T-helper 22 cell (primary cell): ENCODE measurements at regions not wholly inside any gene's neighbourhood (a gene's known extent, or its start where the extent isn't known, plus 50 kb on each side); places are given as distances from the start of the nearest gene placed in this dataset.
"Not testable (repeated sequence)": the region's sequence is repeated elsewhere in the genome, so short reads cannot be mapped to it uniquely, and the experiment has no call there.

Experiments used
- DNase-seq: peaks from one replicate; pipeline ENCODE4 v3.0.0-alpha.2; 2020; ENCODE audit warnings: low read depth

DNA sequence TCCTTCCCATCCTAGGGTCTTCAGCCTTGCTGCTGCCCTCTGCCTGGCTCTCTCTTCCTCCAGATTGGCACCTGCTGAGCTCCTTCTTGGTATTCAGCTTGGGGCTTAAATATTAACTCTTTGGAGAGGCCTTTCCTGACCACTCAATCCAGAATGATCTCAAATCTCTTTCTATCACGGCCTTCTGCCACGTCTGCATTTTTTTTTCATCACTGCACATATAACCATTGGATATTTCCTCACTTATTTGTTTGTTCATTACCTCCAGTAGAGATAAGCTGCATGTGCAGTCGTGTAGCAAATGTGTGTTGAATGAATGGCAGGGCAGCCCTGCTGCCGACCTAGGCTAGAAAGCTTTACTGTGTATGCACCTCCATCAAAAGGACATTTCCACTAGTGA, 51.6 kb upstream of the MPP7 start:
- no peak for DNase-seq

DNA sequence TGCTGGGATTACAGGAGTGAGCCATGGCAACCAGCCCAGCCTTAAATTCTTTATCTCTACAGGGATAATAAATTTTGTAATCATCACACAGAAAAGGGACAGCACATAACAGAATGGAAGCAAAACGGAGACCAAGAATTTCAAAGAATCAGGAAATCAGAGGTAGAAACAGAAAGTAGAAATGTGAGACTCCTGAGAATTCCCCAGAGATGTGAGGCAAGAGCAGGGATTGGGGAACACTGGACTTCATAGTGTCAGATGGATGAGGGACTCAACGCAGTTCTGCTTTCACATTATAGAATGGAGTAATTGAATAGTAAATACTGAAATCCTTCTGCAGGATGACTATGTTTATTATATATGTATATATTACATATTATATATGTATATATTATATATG, 52.5 kb upstream of the MPP7 start:
- no peak for DNase-seq

DNA sequence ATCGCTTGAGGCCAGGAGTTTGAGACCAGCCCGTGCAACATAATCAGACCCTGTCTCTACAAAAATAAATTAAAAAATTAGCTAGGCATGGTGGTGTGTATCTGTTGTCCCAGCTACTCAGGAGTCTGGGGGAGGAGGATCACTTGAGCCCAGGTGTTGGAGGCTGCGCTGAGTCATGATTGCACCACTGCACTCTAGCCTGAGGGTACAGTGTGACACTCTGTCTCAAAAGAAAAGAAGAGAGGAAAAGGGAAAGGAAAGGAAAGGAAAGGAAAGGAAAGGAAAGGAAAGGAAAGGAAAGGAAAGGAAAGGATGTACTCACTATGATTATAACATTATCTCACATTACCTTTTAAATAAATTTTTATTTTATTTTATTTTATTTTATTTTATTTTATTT, 56.5 kb upstream of the MPP7 start:
- DNase-seq: no peak

DNA sequence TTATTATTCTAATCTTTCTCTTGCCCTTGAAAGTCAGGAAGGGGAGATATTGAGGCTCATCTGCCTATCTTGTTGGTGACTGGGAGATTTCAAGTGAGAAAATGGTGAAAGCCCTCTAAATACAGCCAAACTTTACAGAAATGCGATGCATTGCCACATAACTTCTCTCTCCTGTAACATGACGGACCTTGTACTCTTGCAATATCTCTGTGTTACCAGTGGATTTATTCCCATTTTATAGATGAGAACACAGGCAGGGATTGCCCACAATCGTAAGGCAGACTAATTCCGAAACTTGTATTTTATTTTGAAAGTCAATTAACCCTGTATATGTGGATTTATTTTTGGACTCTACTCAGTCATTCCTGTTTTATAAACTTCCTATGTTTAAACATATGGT, 57.3 kb upstream of the MPP7 start:
- no peak for DNase-seq

DNA sequence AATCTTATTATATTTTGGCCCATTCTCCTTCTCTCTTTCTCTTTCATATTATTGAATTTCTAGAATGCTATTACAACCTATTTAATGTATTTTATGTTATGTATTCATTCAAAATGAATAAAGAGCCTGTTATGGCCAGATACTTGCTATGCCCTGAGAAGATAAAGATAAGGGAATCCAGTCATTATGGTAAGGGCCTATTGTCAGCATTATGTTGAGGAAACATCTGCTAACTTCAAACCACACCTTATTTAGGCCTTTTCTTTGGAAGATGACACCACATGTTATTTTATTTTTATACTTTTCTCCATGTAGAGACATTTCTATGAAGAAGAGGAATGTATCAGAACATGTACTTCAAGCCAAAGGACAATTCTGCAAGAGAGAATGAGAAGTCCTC, 60.5 kb upstream of the MPP7 start:
- no peak for DNase-seq

DNA sequence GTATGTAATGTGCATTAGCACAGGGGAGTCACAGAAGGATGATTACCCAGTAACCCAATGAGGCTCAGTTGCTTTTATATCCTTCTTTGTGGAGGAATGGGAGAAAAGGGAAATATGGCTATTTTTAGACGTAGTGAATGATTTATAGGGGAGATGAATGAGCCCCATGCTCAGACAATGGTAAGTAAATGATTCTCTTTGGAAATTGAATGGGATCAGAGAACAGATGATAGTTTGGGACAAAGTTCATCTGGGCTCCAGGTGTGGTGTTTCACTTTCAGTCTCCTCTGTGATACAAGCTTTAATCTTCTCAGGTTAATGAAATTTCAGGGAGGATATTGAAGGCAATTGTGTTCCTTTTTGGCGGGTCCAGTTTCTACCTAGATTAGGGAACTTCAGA, 63.0 kb upstream of the MPP7 start:
- DNase-seq: no peak

DNA sequence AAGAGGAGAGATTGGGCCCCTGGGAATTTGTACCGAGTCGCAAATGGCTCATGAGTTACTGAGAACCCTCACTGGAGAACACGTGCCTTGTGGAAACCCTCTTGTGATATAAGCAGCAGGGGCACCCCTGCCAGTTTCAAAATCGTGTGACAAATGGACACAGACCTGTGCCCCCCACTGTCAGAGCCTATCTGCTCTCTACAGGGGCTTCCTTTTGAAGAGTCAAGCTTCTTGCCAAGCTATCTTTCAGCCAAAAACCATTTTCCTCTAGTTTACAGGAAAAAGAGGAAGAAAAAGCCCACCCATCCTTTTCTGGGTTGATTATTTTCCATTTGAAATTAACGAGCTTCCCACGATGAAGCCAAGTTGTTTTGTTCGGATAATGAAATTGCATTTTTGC, 64.1 kb upstream of the MPP7 start:
- no peak for DNase-seq

DNA sequence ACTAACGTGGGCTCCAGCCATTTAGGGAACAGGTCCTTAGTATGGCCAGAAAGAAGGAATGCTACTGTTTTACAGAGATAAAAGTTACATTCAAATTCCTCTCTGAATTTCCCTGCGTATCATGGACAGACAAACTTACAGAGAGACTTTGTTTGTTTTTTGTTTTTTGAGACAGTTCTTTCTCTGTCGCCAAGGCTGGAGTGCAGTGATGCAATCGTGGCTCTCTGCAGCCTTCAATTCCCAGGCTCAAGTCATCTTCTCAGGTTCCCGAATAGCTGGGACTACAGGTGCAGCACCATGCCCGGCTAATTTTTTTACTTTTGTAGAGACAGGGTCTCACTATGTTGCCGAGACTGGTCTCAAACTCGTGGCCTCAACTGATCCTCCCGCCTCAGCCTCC, 64.5 kb upstream of the MPP7 start:
- no peak for DNase-seq

DNA sequence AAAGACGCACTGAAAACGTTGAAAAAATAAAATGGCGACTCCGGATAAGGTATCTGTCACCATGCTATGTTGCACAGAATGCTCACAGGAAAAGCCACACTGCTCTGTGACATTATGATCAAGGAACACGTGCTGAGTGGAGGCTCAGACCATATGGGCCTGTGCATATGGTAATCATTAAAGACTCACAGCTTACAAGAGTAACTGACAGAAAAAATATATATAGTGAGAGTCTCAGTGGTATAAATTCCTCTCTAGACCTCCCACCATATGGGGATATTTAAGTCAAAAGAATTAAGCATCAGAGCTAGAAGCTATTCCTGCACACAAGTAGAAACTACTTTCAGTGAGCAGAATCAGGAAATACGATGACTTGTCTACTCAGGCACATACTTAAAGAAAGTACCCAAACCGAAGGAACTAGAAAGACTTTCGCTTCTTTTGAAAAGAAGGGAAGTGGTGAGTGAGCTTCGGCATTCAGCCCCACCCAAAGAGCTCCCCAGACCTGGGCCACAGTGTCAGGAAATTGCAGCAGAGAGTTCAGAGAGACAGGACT, 65.1 kb upstream of the MPP7 start:
- DNase-seq: peak; percentile 27

DNA sequence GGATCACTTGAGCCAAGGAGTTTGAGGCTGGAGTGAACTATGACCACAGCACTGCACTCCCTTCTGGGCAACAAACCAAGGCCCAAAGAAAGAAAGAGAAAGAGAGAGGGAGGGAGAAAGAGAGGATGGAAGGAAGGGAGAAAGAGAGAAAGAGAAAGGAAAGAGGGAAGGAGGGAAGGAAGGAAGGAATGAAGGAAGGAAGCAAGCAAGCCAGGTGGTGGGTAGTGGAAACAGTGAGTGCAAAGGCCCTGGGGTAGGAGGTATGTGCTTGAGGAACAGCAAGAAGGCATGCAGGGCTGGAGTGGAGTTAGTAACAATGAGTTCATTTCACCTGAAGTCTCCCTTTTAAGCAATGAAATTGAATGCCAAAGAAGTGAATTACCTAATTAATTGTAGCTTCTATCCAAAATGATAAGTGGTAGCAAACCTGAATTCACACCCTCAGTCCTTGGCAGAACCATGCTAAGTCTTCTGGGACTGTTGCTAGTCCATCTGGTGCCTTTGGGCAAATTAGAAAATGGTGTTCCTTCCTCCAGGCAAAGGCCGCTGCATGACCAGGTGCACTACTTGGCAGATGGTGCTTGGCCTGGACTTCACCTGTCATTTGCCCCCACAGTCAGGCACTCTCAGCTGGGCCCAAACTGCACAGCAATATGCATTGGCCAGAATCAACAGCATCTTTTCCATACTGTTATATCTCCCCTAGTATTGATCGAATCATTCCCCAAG, 67.4 kb upstream of the MPP7 start:
- DNase-seq: no peak

DNA sequence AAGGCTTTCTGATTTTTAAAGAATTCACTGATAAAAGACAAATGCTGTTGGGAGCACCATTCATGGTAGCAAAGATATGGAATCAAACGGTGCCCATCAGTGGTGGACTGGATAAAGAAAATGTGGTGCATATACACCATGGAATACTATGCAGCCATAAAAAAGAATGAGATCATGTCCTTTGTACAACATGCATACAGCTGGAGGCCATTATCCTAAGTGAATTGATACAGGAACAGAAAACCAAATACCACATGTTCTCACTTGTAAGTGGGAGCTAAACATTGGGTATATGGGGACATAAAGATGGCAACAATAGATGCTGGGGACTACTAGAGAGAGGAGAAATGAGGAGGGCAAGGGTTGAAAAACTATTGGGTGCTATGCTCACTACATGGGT, 68.8 kb upstream of the MPP7 start:
- DNase-seq: not testable (repeated sequence)

DNA sequence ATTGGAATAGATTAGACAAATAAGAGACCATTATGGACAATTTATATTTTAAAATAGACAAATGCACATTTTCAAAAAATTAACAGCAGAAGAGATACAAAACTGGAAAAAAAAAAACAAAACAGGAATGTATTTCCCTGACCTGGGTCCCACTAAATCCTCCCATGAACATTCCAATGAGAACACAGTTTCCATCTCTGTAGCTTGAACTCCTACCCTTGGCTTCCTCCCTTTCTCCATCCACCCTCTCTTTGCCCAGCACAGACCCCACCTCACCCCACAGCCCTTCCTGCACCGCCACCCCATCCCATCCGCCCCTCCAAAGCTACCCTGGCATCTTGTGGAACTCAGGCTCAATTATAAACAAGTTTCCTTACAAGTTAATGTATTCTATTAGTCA, 71.2 kb upstream of the MPP7 start:
- no peak for DNase-seq

DNA sequence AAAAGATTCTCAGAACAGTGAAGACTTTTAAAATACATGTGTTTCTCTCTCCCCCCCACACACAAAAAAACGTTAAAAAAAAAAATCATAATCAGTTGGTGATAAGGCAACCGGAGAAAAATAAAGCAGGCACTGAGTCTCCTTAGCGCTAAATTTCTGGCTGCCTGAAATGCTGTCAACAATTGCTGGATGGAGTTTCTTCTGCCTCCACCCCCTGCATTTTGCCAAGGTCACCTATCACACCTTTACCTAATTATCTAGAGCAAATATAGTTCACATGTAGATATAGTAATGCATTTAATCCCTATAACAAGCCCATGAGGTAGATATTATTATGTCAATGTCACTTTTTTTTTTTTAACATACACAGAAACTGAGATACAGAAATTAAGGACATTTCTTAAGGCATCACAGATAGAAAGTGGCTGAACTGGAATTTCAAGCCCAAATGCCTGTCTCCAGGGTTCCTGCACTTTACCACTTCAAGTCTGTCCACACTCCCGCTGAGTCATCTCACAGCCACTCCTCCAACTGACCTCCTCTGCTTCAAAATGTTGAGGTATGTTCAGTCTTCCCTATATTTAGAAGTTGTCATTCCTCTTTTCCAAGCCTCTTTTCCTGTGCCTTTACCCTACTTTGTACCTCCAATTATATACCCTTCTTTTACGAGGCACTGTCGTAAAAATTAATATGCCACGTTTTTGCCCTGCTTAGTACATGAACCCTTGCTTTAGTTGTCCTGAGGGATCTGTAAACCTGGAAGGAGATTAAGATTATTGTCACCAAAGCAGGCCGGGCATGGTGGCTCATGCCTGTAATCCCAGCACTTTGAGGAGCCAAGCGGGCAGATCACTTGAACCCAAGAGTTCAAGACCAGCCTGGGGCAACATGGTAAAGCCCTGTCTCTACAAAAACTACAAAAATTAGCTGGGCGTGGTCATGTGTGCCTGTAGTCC, 72.8 kb upstream of the MPP7 start:
- no peak for DNase-seq

DNA sequence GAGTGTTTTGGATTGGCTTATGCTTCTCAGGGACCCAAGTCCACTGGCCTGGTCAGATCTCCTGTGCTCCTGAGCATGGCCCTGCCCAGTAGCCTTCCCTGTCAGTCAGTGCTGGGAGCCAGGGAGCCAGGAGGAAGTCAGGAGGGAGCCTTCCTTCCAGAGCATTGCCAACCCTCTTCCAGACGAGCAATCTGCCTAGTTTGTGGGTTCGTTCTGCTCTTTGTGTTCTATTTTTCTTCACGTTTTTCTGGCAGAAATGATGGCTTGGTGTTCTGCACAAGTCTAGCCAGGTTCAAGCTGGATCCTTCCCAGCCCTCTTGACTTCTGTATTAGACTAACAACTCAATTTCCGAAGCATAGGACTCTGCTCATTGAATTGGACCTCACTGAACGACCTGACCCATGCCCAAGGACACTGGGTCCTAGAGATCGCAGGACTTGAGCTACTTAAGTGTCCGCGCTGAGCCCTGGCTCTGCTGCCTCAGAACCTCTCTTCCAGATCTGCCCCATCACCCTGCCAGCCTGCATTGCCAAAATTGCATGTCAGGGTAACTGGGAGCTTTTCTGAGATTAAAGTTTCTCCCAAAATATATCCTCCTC, 76.2 kb upstream of the MPP7 start:
- DNase-seq: no peak

DNA sequence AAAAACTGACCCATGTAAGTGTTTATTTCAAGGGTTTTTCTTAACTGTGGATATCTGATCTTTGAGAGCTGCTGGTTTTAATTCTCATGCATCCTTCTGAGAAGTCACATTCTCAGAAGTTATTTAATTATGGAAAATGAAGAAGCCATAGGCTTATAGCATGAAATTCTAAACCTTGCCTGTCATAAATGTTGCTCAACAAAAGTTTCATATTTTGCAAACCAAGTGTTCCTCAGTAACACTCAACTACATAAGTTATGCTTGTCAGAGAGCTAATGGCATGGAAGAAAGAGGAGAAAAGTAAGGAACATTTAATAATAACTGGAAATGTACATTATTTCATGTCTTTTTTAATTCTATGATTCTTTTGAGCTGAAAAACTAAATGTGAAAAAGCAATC, 78.6 kb upstream of the MPP7 start:
- no peak for DNase-seq

DNA sequence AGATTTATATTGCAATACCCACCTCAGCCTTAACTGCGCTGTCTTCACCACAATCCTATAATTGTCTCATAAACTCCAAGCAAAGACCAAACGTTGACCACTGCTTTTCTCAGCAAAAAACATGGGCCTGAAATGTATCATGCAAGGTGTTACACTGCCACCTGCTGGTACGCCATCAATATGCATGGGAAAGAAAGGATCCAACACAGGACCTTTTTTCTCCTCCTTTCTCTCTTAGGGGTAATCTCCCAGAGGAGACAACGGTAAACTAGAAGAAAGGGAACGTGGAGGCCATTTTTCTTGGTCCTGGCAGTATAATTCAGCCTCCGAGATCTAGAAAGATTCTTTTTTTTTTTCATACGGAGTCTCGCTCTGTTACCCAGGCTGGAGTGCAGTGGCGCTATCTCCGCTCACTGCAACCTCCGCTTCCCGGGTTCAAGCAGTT, 79.1 kb upstream of the MPP7 start:
- peak; percentile 58 for DNase-seq

DNA sequence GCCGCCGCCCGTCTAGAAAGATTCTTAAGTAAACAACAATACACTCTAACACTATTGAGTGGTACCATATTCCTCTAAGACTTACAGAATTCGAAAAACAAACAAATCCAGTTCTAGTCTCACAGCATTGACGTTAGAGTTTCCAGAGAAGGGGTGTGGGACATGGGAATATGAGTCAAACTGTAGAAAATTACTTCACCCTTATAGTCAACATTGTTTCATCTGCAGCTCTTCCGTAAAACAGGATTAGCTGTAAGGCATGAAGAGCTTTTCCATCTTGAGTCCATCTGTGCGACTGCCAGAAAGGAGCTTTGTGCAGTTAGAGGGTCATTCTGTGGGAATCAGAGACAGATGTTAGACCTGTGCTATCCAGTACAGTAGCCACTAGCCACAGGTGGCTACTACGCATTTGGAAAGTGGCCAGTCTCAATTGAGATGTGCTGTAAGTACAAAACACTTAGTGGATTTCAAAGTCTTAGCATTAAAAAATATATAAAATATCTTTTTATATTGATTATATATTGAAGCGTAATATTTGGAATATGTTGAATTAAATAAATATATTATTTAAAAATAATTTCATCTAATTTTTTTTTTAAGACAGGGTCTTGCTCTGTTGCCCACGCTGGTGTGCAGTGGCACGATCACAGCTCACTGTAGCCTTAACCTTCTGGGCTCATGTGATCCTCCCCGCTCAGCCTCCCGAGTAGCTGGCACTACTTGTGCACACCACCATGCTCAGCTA, 79.8 kb upstream of the MPP7 start:
- no peak for DNase-seq

DNA sequence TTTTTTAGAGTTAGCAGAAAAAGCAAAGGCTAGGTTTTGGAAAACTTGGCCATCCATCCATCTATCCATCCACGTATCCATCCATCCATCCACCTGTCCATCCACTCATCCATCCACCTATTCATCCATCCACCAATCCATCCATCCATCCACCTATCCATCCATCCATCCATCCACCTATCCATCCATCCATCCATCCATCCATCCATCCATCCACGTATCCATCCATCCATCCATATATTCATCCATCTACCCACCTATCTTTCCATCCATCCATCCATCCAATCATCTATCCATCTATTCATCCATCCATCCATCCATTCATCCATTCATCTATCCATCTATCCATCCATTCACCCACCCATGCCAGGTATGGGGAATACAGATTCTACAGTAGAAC, 81.7 kb upstream of the MPP7 start:
- DNase-seq: no peak

DNA sequence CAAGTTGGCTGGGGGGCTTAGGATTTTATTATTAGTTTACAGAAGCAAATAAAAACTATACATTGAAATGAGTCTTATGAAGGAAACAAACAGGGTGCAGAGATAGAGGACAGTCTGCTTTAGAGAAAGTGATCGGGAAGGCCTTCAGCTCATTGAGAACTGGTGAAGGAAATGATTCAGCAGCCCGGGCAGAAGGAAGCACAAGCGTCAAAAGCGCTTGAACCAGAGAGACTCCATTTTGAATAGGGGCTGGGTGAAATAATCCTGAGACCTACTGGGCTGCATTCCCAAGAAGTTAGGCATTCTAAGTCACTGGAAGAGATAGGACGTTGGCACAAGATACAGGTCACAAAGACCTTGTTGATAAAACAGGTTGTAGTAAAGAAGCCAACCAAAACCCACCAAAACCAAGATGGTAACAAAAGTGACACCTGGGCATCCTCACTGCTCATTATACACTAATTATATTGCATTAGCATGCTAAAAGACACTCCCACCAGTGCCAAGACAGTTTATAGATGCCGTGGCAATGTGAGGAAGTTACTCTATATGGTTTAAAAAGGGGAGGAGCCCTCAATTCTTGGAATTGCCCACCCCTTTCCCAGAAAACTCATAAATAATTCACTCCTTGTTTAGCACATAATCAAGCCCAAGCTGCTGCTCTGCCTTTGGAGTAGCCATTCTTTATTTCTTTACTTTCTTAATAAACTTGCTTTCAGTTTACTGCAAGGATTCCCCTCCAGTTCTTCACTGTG, 83.1 kb upstream of the MPP7 start:
- DNase-seq: no peak

DNA sequence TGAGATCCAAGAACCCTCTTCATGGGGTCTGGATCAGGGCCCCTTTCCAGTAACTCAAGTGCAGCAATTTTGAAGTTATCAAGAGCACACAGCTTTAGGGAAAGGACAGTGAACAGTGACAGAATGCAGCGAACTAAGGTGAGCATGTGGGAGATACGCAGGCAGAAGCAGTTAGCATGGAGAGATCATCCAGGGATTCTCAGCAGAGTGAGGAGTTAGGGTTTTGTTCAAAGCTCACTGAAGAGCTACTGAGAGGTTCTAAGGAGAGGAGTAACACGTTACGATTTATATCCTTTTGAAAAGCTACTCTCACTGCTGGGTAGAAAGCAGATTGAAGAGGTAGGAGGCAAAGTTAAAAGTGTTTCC, 83.6 kb upstream of the MPP7 start:
- DNase-seq: no peak

DNA sequence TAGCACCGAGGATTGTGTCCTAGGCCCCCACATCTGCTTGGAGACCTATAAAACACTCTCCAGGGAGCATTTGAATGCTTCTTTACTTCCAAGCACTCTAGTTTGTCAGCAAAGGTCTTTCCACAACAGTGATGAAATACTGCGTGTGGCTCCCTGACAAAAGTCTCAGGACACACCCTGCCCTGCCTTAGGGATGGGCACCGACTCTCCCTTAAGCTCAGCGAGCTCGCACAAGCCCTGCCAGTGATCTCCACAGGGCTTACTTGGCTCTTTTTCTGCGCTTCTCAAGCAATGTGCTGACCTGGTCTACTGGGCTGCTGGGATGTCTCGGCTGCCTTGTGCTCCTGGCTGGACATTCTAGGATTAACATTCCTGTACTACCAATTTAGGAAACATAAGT, 84.3 kb upstream of the MPP7 start:
- DNase-seq: no peak
